WERI-Rb-1 (cell line): ENCODE measurements at regions not wholly inside any gene's neighbourhood (a gene's known extent, or its start where the extent isn't known, plus 50 kb on each side); places are given as distances from the start of the nearest gene placed in this dataset.

Source experiments
- DNase-seq: peaks from one replicate; pipeline ENCODE4 v3.0.0-alpha.2; 2020
- H3K27ac ChIP-seq: fragments of 250-450 bp; sonication (Bioruptor Pico); 2 replicates; pipeline ENCODE4 v1.5.1; 2020; ENCODE audit warnings: mild to moderate bottlenecking, moderate library complexity
- H3K27me3 ChIP-seq: fragments of 250-450 bp; sonication (Bioruptor Pico); 2 replicates; pipeline ENCODE4 v1.5.1; 2021; ENCODE audit warnings: mild to moderate bottlenecking, low read depth, moderate library complexity; ENCODE audit not compliant: insufficient read depth, severe bottlenecking
- H3K36me3 ChIP-seq: fragments of 250-450 bp; sonication (Bioruptor Pico); 2 replicates; pipeline ENCODE4 v1.5.1; 2020; ENCODE audit warnings: mild to moderate bottlenecking, moderate library complexity
- H3K4me3 ChIP-seq: 2 replicates; pipeline ENCODE4 v1.5.1; 2011; ENCODE audit warnings: low read depth, mild to moderate bottlenecking, control low read depth, low read length
- H3K9me3 ChIP-seq: fragments of 250-450 bp; sonication (Bioruptor Pico); 2 replicates; pipeline ENCODE4 v1.5.1; 2021; ENCODE audit warnings: mild to moderate bottlenecking, moderate library complexity; ENCODE audit not compliant: severe bottlenecking
- CTCF ChIP-seq: IDR thresholded peaks from 2 replicates; pipeline ENCODE4 v1.5.1; 2011; ENCODE audit warnings: low read depth, mild to moderate bottlenecking, control low read depth, inconsistent platforms, low read length

DNA sequence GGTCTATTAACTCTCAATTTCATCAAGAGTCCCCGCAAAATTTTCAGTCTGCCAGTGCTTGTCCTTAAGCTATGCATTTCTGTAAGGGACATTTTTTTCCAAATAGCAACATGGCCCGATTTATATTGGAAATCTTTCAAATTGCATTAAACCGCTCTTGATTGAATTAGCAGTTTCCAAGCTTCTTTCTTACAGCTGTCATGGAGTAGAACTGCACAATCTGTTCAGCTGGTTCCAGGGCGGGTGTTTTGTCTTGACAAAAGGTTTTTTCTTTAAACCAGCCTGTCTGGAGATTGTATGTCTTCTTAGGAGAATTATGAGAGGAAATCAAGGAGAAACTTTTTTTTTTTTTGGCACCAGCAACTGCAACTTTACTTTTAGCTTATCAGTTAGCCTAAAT lies 185.8 kb downstream of the ALG10B start:
- Histone ChIP-seq H3K27ac (no peak overlapping the region), H3K9me3 (no peaks in the 10 kb centered on the region), H3K4me3 (no peak overlapping the region), H3K27me3 (peaks cover 17% of the 10 kb centered on the region), H3K36me3 (no peaks in the 10 kb centered on the region)
- no peak for DNase-seq
- TF ChIP-seq CTCF = no peak

- H3K36me3 ChIP-seq = no peaks in the 10 kb centered on the region
- H3K9me3 ChIP-seq = no peaks in the 10 kb centered on the region
- peaks cover 29% of the 10 kb centered on the region for H3K27me3 ChIP-seq
- no peak for DNase-seq
- no peak for TF ChIP-seq CTCF
- no peak overlapping the region for H3K27ac ChIP-seq
- H3K4me3 ChIP-seq = no peak overlapping the region
Observed at GRCh38 chr12:38507839-38508238, 191.3 kb downstream of the ALG10B start.

DNA sequence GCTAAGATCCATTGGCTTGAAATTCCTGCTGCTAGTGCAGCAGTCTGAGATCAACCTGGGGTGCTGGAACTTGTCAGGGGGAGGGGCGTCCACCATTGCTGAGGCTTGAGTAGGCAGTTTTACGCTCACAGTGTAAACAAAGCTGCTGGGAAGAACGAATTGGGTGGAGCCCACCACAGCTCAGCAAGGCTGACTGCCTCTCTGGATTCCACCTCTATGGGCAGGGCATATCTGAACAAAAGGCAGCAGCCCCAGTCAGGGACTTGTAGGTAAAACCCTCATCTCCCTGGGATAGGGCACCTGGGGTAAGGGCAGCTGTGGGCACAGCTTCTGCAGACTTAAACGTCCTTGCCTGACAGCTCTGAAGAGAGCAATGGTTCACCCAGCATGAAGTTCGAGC lies 191.7 kb downstream of the ALG10B start:
- Histone ChIP-seq H3K36me3 (no peaks in the 10 kb centered on the region), H3K27ac (no peak overlapping the region), H3K9me3 (no peaks in the 10 kb centered on the region), H3K4me3 (no peak overlapping the region), H3K27me3 (peaks cover 25% of the 10 kb centered on the region)
- no peak for DNase-seq
- no peak for TF ChIP-seq CTCF

GRCh38 chr12:38515912-38516311 lies 199.3 kb downstream of the ALG10B start:
- H3K27ac ChIP-seq = no peak overlapping the region
- no peaks in the 10 kb centered on the region for H3K36me3 ChIP-seq
- H3K27me3 ChIP-seq = no peaks in the 10 kb centered on the region
- no peak for TF ChIP-seq CTCF
- H3K9me3 ChIP-seq = no peaks in the 10 kb centered on the region
- DNase-seq = no peak
- H3K4me3 ChIP-seq = no peak overlapping the region

GRCh38 chr12:38516418-38516817 lies 199.8 kb downstream of the ALG10B start:
- no peaks in the 10 kb centered on the region for H3K36me3 ChIP-seq
- no peaks in the 10 kb centered on the region for H3K9me3 ChIP-seq
- H3K4me3 ChIP-seq = no peak overlapping the region
- TF ChIP-seq CTCF = no peak
- no peaks in the 10 kb centered on the region for H3K27me3 ChIP-seq
- DNase-seq = no peak
- no peak overlapping the region for H3K27ac ChIP-seq

GRCh38 chr12:38523920-38524319 lies 207.3 kb downstream of the ALG10B start:
- no peaks in the 10 kb centered on the region for H3K36me3 ChIP-seq
- peaks cover 38% of the 10 kb centered on the region for H3K27me3 ChIP-seq
- H3K4me3 ChIP-seq = no peak overlapping the region
- no peaks in the 10 kb centered on the region for H3K9me3 ChIP-seq
- no peak overlapping the region for H3K27ac ChIP-seq
- DNase-seq = no peak
- TF ChIP-seq CTCF = no peak
